Lower leg skin (tissue), 4 donors: ENCODE measurements at regions not wholly inside any gene's neighbourhood (a gene's known extent, or its start where the extent isn't known, plus 50 kb on each side); places are given as distances from the start of the nearest gene placed in this dataset.

Experiments
- DNase-seq, 2 donors: peaks; one replicate each; pipeline ENCODE4 v3.0.0-alpha.2; 2019; ENCODE audit warnings: low spot score in 2 of 2
- H3K4me3 ChIP-seq: fragments of 200-600 bp; sonication (generic); 2 replicates; pipeline ENCODE4 v1.5.1; 2017; ENCODE audit warnings: mild to moderate bottlenecking, low read depth; ENCODE audit not compliant: poor library complexity, severe bottlenecking
- POLR2A ChIP-seq, 2 donors: fragments of 450-650 bp; IDR thresholded peaks; one replicate each; pipeline ENCODE4 v1.6.1; 2016 to 2017; ENCODE audit warnings: antibody characterized with exemption in 2 of 2, mild to moderate bottlenecking in 1 of 2, moderate library complexity in 1 of 2
- WGBS, 2 donors: methylation state at CpG; one replicate each; pipeline ENCODE4 v1.1.5; 2018; 5-methylcytosine and 5-hydroxymethylcytosine counted together
- intact Hi-C: fragments of 100-400 bp; cut with DNase I; formaldehyde crosslinking; loops from one replicate; pipeline ENCODE4 v1.15.0; 2023; ENCODE audit warnings: low total_unique reads
- TF ChIP-seq, protein P1 (sequence below), 3 donors: fragments of 450-650 bp; IDR thresholded peaks; one replicate each; pipeline ENCODE4 v1.5.1; 2016; ENCODE audit warnings: antibody characterized with exemption in 3 of 3, mild to moderate bottlenecking in 3 of 3, moderate library complexity in 2 of 3

GRCh38 chr5:74420947-74421346, 219.6 kb downstream of the ENC1 start:
- no peak overlapping the region for H3K4me3 ChIP-seq
- TF ChIP-seq, protein P1, sequence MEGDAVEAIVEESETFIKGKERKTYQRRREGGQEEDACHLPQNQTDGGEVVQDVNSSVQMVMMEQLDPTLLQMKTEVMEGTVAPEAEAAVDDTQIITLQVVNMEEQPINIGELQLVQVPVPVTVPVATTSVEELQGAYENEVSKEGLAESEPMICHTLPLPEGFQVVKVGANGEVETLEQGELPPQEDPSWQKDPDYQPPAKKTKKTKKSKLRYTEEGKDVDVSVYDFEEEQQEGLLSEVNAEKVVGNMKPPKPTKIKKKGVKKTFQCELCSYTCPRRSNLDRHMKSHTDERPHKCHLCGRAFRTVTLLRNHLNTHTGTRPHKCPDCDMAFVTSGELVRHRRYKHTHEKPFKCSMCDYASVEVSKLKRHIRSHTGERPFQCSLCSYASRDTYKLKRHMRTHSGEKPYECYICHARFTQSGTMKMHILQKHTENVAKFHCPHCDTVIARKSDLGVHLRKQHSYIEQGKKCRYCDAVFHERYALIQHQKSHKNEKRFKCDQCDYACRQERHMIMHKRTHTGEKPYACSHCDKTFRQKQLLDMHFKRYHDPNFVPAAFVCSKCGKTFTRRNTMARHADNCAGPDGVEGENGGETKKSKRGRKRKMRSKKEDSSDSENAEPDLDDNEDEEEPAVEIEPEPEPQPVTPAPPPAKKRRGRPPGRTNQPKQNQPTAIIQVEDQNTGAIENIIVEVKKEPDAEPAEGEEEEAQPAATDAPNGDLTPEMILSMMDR (IDR thresholded peaks at IDR 0.05) = no peak
- TF ChIP-seq POLR2A (IDR thresholded peaks at IDR 0.05) = no peak
- intact Hi-C loops = no loop called here
- DNase-seq = no peak
- WGBS, 2 donors = 85 to 100% methylated on average over 1 of the region's 1 CpG

DNA sequence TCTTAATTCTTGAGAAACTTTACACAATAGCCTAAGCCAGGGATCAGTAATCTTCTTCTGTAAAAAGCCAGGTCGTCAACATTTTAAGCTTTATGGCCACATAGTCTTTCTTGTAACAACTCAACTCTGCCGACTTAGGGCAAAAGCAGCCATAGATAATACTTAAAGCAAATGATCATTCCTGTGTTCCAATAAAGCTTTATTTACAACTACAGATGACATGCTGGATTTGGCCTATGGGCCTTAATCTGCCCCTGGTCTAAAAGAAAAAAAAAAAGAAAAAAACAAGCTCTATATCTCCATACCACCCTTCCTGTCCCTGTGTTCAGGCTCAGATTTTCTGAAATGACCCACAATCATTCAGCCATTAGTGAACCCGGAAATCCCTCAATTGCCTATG, 220.3 kb downstream of the ENC1 start:
- 71 to 88% methylated on average over 3 of the region's 3 CpGs for WGBS, 2 donors
- intact Hi-C loops = no loop called here

DNA sequence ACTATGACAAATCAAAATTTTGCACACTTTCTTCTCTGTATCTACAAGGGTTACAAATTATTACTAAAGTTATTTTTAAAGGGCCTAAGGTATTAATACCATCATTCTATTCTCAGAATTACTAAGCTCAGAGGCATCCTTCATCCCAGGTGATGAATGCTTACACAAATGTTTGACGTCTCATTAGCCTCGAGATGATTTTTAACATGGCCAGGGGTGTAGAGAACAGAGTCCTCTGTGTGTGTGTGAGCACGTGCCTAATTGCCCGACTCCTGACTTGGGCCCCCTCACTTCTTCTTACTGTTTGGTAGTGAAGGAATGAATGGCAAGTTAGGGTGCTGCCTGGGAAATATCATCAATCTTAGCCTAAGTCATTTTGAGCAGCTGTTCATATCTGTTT, 221.1 kb downstream of the ENC1 start:
- intact Hi-C loops = no loop called here
- no peak for TF ChIP-seq POLR2A (IDR thresholded peaks at IDR 0.05)
- TF ChIP-seq, protein P1 (IDR thresholded peaks at IDR 0.05) = no peak
- 76 to 87% methylated on average over 4 of the region's 4 CpGs for WGBS, 2 donors

More for the DNA sequence above, 220.3 kb downstream of the ENC1 start:
- TF ChIP-seq POLR2A (IDR thresholded peaks at IDR 0.05) = no peak
- TF ChIP-seq, protein P1 (IDR thresholded peaks at IDR 0.05) = no peak
- H3K4me3 ChIP-seq = no peak overlapping the region
- no peak for DNase-seq

GRCh38 chr5:74418709-74419108, 221.8 kb downstream of the ENC1 start:
- H3K4me3 ChIP-seq = no peak overlapping the region
- WGBS, 2 donors = 94 to 97% methylated on average over 2 of the region's 2 CpGs
- no peak for TF ChIP-seq POLR2A (IDR thresholded peaks at IDR 0.05)
- TF ChIP-seq, protein P1 (IDR thresholded peaks at IDR 0.05) = no peak
- DNase-seq = no peak
- intact Hi-C loops = no loop called here

More for the DNA sequence above, 221.1 kb downstream of the ENC1 start:
- no peak overlapping the region for H3K4me3 ChIP-seq
- DNase-seq = no peak

- H3K4me3 ChIP-seq = no peak overlapping the region
- TF ChIP-seq, protein P1 (IDR thresholded peaks at IDR 0.05) = no peak
- TF ChIP-seq POLR2A (IDR thresholded peaks at IDR 0.05) = no peak
- 93 to 94% methylated on average over 1 of the region's 1 CpG for WGBS, 2 donors
- intact Hi-C loops = no loop called here
- no peak for DNase-seq
Measured at GRCh38 chr5:74418261-74418660, 222.3 kb downstream of the ENC1 start.

DNA sequence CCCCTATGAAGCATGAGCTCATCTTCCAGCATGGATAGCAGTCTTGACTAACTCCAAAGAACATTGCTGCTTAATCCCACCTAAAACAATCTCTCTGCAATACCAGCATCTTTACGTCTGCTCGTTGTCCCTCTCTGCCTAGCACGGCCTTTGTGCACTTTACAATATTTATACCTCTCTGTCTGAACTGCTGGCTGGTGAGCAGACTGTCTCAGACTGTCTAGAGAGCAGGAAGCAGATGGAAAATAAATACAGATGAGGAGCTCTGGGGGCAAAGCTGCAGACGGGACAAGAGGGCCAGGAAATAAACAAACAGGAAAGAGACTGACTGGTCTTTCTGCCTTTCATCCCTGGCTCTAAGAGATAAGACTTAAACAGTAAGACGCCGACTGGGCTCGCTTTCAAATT, 224.8 kb downstream of the ENC1 start:
- intact Hi-C loops = no loop called here
- TF ChIP-seq, protein P1 (IDR thresholded peaks at IDR 0.05) = no peak
- TF ChIP-seq POLR2A (IDR thresholded peaks at IDR 0.05) = no peak
- WGBS, 2 donors = 66 to 67% methylated on average over 7 of the region's 7 CpGs
- no peak for DNase-seq
- H3K4me3 ChIP-seq = no peak overlapping the region
